ENCODE measurements at regions not wholly inside any gene's neighbourhood (a gene's known extent, or its start where the extent isn't known, plus 50 kb on each side); places are given as distances from the start of the nearest gene placed in this dataset.

DNA sequence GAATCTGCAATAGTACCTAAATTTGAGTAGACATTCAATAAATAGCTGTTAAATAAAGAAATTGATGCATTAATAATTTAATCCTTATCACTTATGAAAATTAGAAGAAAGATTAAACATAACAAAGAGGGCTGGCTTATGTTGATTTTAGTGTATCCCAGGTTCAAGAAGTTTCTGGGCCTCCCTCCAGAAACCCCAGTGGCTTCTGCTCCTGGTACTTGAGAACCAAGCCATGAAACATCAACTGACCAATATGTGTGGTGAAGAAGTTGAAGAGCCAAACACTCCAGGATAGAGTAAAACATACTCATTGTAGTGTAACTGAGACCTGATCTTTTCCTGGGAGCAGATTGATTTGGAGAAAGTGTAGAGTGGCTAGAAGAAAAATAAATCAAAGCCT, 1465.7 kb upstream of the PIK3C3 start:
- no peak overlapping the region for H3K27ac ChIP-seq
- DNase-seq (ENCODE audit: low read depth, low spot score): no peak

DNA sequence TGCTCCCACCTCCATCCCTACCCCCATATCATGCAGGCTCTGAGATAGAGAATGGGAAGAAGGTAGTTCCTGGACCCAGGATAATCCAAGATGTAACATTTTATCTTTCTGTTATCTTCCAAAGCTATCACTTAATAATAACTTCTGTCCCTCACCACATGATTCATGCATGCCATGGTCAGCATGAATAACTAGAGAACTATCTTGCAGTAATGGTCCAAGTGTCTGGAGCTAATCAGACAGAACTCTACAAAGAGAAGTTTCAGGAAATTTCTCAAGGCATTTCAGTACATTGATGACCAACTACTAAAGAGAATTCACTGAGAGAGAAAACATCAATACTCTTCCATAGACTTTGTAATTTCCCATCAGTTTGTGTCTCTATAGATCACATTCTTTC, 1469.7 kb upstream of the PIK3C3 start:
- DNase-seq (ENCODE audit: low read depth, low spot score): no peak
- H3K27ac ChIP-seq: no peak overlapping the region

DNA sequence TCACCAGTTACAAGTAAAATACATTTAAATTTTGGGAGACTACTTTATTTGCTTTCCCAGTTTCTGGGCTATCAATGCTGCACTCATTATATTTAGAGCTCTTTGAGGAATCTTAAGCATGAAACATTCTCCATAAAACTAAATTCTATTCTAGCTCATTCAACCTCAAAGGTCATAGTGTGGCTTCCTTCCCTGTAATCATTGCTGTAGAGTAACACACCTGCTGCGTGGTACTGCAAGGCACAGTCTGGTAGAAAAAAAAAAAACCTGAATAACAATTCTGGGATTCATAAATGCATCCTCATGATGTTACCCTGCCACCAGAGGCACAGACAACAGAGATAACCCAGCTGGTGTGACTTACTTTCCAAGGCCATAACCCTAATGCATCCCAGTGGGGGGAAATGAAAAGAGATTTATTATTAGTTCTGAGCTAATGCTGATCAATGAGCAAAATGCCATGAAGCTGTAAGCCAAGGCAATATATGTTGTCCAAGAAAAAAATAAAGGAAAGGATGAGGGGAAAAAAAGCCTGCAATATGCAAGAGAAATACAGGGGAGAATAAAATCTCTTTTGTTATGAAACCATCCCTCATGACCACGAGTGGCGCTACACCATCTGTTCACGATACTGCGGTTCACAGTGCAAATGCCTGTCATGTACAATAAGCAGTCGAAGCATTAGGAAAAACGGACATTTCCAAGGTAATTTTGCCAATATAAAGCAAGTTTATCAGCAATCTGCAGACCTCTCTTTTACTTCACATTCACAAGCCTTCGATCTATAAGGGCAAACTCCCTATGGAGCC, 1481.6 kb upstream of the PIK3C3 start:
- H3K27ac ChIP-seq: no peak overlapping the region
- no peak for DNase-seq (ENCODE audit: low read depth, low spot score)

DNA sequence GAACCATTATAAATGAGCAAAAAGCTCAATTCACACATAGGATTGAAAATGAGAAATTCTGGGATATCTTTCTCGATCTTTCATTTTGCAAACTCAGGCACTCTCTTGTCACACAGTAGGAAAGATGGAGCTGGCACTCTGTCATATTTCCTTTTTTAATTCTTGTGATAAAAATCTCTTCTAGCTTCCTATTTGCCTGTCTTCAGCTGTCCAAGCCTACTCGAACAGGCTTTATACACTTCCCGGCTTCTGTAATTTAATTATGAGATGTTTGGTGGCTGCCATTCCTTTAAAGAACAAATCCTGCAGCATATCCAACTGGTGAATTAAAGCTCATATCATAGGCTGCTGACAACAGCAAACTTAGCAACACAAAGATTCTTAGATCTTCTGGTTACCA, 1484.3 kb upstream of the PIK3C3 start:
- no peak overlapping the region for H3K27ac ChIP-seq
- no peak for DNase-seq (ENCODE audit: low read depth, low spot score)

DNA sequence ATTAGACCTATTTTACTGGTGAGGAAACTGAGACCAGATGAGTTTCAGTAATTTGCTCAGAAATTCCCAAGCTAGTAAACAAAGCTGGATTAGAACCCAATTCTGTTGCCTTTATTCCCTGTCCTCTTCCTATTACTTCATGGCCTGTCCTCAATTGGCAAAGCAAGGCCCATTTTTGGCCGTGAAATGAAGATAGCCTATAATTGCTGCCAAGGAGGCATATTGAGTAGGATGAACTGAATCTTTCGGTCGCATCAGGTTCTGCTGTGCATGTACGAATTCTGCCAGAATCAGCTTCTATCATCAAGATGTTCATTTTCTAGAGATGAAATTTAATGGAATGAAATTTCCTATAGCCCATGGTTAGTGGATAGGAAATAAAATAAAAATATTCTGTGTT, 1485.2 kb upstream of the PIK3C3 start:
- no peak overlapping the region for H3K27ac ChIP-seq
- no peak for DNase-seq (ENCODE audit: low read depth, low spot score)

DNA sequence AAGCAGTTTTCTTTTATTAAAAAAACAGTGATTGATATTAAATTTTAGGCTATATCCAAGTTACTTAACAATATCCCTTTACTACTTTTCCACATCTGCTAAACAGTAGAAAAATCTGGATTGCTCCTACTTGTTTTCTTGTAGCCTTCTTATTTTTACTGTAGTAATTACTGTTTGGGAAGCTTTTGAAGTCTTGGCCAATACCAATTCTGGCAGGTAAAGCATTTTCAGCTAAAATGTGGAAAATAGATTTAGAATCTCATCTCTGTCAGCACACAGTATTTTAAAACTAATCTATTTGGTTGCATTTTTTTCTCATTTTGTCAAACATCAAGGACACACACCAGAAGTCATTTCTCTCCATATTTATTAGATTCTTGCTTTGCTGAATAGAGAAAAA, 1485.7 kb upstream of the PIK3C3 start:
- H3K27ac ChIP-seq: no peak overlapping the region
- DNase-seq (ENCODE audit: low read depth, low spot score): no peak

DNA sequence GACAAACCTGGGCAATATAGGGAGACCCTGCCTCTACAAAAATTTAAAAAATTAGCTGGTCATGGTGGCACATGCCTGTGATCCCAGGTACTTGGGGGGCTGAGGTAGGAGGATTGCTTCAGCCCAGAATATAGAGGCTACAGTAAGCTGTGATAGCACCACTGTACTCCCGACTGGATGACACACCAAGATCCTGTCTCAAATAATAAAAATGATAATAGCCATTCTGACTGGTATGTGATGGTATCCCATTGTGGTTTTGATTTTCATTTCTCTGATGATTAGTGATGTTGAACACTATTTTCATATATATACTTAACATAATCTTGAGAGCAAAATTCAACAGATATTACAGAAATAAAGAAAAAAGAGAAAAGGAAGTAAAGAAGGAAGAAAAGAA, 1491.0 kb upstream of the PIK3C3 start:
- no peak for DNase-seq (ENCODE audit: low read depth, low spot score)
- no peak overlapping the region for H3K27ac ChIP-seq

DNA sequence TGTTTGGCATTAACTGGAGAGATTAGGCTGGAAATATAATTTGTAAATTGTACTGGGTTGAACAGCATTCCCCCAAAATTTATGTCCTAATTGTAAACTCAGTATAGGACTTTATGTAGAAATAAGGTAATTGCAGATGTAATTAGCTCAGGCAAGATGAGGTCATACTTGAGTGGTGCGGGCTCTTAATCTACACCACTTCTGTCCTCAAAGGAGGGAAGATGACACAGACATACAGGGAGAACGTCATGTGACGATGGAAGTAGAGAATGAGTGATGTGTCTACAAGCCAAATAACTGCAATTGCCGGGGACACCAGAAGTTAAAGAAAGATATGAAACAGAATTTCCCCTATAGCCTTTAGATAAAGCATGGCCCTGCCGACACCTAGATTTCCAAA, 1501.1 kb upstream of the PIK3C3 start:
- H3K27ac ChIP-seq: no peak overlapping the region
- DNase-seq (ENCODE audit: low read depth, low spot score): no peak

DNA sequence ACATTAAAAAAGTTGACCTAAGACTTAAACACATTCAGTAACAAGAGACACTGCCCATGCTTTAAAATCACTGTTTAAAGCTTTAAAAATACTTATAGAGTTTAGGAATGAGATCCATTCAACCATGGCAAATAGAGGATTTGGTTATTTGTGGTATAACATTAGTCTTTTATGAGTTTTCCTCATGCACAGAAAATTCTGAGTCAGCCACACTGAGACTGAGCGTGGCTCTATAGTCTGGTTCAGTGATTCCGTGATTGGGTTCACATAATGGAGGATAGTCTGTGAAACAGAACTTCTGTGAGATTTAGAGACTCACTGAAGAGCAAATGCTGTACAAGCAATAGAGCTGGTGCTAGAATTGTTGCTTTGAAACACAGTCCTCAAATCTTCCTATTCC, 1502.4 kb upstream of the PIK3C3 start:
- no peak overlapping the region for H3K27ac ChIP-seq

DNA sequence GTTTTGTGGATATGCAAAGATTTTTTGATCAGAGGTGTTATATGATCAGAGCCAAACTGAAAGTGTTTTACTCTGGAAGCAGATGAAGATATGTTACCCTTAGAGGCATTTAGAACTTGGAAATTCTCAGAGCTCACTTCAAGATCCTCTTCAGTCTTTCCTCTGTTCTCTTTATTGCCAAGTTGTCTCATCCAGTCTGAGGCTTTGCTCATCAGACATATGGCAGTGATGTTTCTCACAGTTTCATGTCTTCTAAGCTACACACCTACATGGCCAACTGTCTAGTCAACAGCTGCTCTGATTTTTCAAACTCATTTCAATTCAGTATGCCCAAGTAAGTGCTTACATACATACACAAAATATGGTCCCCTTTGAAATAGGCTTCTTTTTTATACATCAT, 1504.3 kb upstream of the PIK3C3 start:
- DNase-seq (ENCODE audit: low read depth, low spot score): no peak

More for the DNA sequence above, 1502.4 kb upstream of the PIK3C3 start:
- DNase-seq (ENCODE audit: low read depth, low spot score): no peak

DNA sequence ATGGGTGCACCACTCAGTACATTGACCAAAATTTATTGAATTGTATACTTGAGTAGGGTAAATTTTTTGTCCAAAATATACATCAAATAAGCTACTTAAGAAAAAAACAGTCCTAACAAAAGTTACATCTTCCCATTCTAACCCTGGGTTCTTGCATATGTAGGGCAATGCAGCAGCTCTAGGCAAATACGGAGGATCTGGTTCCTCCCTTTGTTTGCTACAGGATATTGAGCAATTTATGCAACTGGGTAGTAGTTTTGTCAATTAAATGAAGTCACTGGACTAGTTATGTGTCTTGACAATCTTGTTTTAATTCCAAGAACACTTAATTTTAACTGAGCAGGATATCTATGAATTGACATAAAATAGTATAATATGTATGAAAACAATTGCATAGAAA, 1507.2 kb upstream of the PIK3C3 start:
- no peak overlapping the region for H3K27ac ChIP-seq
- no peak for DNase-seq (ENCODE audit: low read depth, low spot score)

More for the DNA sequence above, 1504.3 kb upstream of the PIK3C3 start:
- no peak overlapping the region for H3K27ac ChIP-seq

DNA sequence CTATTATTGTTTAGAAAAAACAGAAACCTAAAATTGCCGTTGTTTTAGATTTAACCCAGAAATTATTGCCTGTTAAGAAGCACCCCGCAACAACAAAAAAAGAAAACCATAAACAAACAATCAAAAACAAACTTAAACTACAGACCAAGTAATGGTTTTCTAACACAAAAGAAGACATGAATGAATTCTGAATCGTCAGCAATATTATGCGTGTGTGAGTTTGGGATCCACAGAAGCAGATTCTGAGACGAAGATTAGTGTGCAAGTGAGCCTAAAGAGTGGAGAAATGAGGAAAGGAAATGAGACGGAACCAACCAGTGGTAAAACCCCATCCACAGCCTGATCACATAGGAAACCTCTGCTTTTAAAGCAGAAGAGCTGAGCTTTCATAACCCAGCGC, 1514.9 kb upstream of the PIK3C3 start:
- DNase-seq (ENCODE audit: low read depth, low spot score): no peak
- H3K27ac ChIP-seq: no peak overlapping the region

DNA sequence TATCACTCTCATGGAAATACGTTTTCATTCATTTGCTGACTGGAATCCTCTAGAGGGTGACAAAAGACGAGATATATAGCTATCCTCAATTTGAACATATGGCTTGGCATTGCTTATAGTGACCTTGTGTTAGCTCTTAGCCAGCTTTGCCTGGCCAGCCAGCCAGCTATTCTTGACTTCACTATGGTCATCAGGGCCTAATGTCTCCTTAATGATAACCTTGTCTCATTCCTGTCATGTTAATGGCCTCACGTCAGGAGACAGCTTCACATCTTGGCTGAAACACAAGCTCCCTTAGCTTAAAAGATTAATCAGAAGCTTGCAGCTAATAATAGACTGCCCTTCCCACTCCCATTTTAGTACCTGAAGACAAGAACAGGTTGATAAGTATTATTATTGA, 1517.5 kb upstream of the PIK3C3 start:
- no peak for DNase-seq (ENCODE audit: low read depth, low spot score)

DNA sequence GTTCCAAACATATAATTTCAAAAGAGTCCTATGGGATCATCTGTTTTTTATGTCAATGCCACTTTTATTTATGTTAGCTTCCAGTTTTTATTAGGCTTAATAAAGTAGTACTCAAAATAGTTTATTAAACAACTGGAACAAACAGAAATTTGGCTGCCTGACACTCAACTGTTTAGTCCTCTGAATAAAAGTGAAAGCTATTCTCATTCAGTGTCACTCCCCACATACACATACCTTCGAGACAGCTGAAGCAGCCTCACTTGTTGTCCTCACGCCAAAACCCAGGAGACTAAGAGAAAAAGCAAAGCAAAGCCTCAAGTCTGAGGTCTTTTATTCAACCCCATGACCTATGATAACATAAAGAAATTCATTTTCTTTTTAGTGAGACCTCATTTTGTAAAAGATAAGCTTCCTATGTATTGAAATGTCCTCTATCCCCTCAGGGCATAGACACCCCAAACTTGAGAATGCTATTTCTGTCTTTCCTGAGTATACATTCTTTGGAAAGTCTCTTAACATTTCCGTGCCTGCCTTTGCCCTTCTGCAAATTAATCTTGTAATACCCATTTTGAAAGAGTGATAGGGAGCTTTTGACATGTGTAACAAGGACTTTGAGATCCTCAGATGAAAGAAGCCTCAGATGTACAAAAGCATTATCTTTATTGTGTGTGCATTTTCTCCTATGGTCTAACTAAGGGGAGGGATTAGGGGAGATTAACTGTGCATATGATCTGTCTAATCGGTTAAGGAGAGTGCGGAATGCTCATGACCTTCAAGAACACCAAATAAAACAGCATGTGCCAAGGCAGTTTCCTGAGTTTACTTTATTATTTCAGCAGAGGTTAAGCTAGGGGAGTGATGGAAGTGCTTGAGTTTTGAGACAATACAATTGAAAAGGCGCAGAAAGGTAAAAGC, 1523.7 kb upstream of the PIK3C3 start:
- H3K27ac ChIP-seq: no peak overlapping the region
- no peak for DNase-seq (ENCODE audit: low read depth, low spot score)

More for the DNA sequence above, 1517.5 kb upstream of the PIK3C3 start:
- H3K27ac ChIP-seq: no peak overlapping the region

DNA sequence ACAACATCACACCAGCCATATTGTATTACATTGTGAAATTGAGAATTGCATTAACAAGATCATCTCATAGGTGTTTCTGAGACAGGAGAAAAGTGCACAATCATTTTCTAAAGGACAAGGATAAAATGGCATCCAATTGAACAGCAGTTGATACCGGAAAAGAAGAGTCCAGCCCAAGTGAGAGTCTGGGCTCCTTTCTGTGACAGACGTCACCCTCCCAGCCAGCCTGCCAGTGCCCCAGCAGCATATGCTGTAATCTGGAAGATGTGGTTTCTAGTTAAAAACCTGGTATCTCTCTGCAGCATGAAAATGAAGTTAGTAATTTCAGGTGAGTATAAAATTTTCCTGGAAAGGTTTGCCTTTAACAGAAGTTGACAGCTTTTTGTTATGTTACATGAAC, 1531.7 kb upstream of the PIK3C3 start:
- no peak overlapping the region for H3K27ac ChIP-seq

DNA sequence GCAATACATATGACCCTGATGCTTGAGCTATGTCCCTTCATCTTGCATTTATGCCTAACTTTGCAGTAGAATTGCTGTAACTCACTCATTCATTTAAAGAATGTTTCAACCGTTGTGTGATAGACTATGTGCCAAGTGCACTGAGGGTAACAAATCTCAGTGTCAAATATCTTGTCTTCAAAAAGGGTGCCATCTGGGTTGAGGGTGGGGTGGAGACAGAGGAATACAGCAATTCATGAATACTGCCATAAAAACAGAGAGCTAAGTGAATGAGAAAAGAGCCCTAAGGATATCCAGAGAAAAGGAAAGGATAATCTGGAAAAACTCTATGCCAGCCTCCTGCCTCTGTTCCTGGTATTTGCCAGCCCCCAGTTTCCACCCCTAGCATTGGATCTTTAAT, 1534.4 kb upstream of the PIK3C3 start:
- DNase-seq (ENCODE audit: low read depth, low spot score): no peak
- H3K27ac ChIP-seq: no peak overlapping the region

More for the DNA sequence above, 1531.7 kb upstream of the PIK3C3 start:
- no peak for DNase-seq (ENCODE audit: low read depth, low spot score)

DNA sequence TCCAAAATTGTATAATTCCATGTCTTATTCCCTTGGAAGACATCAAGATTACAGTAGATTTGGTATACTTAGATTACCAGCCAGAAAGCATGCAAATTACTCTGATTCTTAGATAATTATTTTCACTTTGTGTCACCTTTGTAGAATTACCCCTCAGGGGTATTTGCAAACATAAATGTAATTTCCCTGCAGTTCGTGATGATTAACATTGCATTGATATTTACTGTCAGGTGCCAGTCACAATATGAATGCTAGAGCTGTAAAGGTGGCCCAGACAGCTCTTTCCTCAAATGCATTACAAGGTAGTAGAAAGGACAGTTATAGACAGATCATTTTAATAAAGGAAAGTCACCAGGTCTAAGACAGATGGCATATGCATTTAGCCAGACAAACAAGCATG, 1537.5 kb upstream of the PIK3C3 start:
- no peak for DNase-seq (ENCODE audit: low read depth, low spot score)
- H3K27ac ChIP-seq: no peak overlapping the region

DNA sequence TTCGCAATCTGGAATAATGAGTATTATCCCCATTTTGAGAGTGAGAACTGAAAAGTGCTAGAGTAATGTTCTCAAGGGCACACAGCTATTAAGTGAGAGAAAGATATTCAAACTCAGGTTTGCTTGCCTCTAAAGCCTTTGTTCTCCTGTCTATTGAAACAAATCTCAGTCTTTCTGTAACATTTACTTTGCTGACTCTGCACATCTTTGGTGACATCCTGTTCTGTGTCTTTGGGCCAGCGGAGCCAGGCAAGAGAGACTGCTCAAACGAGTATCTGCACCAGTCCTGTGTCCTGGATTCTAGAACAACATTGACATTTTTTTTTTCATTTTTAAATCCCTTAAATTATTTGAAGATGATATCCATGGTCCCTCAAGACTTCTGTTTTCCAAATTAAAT, 1539.2 kb upstream of the PIK3C3 start:
- no peak overlapping the region for H3K27ac ChIP-seq

DNA sequence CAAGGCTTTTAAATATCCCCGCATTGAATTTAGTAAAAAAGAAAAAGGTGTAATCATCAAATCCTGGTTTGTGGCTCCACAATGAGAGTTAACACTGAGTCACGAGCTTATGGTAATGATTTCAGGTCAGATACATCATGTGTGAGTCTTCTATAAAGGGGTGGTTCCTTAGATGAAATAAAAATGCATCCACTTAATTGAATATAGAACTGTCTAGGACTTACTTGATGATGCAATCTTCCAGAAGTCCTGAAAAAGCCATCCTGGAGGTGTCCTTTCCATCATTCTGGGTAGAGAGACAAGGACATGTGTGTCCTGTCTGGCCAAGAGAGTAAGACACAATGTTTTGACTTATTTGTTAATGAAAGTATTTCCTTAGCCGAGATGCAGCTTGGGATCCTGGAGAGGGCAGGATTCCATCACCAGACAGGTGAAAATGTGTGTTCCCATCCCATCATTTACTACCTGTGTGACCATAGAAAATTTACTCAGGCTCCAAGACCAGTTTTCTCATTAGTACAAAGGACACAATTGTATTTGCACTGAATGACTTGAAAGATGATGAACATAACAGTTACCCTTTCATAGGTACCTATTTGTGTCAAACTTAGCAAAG, 1539.8 kb upstream of the PIK3C3 start:
- DNase-seq (ENCODE audit: low read depth, low spot score): no peak
- H3K27ac ChIP-seq: peak overlapping the region; percentile 58

More for the DNA sequence above, 1539.2 kb upstream of the PIK3C3 start:
- DNase-seq (ENCODE audit: low read depth, low spot score): no peak

DNA sequence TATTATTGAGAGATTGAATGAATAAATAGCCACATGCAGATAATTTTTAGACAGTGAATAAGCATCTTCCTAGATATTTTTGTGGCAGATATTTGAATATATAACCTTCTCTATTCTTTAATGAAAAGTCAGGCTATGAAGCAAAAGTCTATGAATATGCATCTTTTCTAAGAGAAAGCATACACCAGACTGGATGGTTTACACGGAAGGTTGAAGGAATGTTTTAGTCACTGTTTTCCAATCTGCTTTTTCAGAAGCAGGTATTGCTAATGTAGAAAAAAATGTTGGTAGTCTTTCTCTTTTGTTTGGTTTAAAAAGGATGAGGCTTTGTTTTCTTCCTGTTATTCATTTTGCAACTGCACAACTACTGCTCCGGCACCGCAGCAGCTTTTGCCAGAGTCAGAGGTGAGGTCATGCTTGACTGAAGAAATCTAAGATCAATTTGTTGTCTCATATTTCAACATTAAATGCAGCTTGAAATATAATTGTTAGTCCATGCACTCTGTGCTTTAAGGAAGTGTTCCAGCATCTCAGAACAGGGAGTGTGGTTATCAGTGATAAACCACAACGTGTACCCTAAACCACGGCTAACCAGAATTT, 1540.8 kb upstream of the PIK3C3 start:
- peak overlapping the region; percentile 58 for H3K27ac ChIP-seq
- DNase-seq (ENCODE audit: low read depth, low spot score): no peak

DNA sequence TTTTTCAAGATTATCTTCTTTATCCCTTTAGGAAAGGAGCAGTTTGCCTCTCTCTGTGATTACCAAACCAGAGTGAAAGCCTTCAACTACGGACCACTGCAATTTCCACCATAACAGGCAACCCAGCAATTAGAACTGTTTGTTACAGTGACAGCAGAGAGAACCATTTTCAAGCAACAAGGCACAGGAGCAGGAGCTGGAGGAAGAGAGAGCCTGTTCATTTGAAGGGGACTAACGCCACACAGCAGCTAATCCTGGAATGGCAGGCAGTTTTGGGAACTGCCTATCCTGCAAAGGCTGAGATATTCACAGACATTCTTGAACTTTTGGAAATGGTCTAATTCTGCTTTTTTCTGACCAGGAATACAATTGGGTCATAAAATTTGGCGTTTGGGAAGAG, 1541.9 kb upstream of the PIK3C3 start:
- DNase-seq (ENCODE audit: low read depth, low spot score): no peak
- H3K27ac ChIP-seq: no peak overlapping the region
